Transverse colon (tissue), 4 donors: ENCODE measurements at regions not wholly inside any gene's neighbourhood (a gene's known extent, or its start where the extent isn't known, plus 50 kb on each side); places are given as distances from the start of the nearest gene placed in this dataset.

Experiments used
- DNase-seq: peaks from one replicate; pipeline ENCODE4 v3.0.0-alpha.2; 2019
- H3K27ac ChIP-seq, 4 donors: fragments of 200-600 bp; sonication (generic); 2 replicates each; pipeline ENCODE4 v1.5.1; 2016 to 2018; ENCODE audit warnings: inconsistent platforms in 4 of 4
- H3K27me3 ChIP-seq: fragments of 200-600 bp; sonication (generic); 2 replicates; pipeline ENCODE4 v1.5.1; 2017; ENCODE audit warnings: inconsistent platforms
- H3K36me3 ChIP-seq, 4 donors: fragments of 200-600 bp; sonication (generic); 2 replicates each; pipeline ENCODE4 v1.5.1; 2017 to 2019; ENCODE audit warnings: inconsistent platforms in 4 of 4
- H3K4me1 ChIP-seq, 4 donors: fragments of 200-600 bp; sonication (generic); 2 replicates each; pipeline ENCODE4 v1.5.1; 2017 to 2020; ENCODE audit warnings: inconsistent platforms in 4 of 4
- H3K4me3 ChIP-seq, 4 donors: fragments of 200-600 bp; sonication (generic); 1 replicate in 1 of 4; 2 replicates in 3 of 4; pipeline versions ENCODE4 v1.5.1 to v1.6.1; 2017 to 2019; ENCODE audit warnings: inconsistent platforms in 4 of 4
- H3K9me3 ChIP-seq, 2 donors: fragments of 200-600 bp; sonication (generic); 2 replicates each; pipeline ENCODE4 v1.5.1; 2017 to 2019; ENCODE audit warnings: inconsistent platforms in 2 of 2
- CTCF ChIP-seq, 5 experiments: fragments of 200-600 bp in 3 of 5; fragments of 450-650 bp in 2 of 5; sonication (generic) in 3 of 5; IDR thresholded peaks; 1 replicate in 2 of 5; 2 replicates in 3 of 5; pipeline ENCODE4 v1.5.1; 2016 to 2017; ENCODE audit warnings: antibody characterized with exemption in 5 of 5, inconsistent platforms in 3 of 5, mild to moderate bottlenecking in 2 of 5, moderate library complexity in 1 of 5
- EP300 ChIP-seq: sonication (generic); formaldehyde crosslinking; IDR thresholded peaks from one replicate; pipeline ENCODE4 v1.6.1; 2017; ENCODE audit warnings: antibody characterized with exemption, low read depth
- POLR2A ChIP-seq: fragments of 450-650 bp; IDR thresholded peaks from one replicate; pipeline ENCODE4 v1.6.1; 2016; ENCODE audit warnings: antibody characterized with exemption, mild to moderate bottlenecking, moderate library complexity
- POLR2AphosphoS5 ChIP-seq, 3 donors: sonication (generic); formaldehyde crosslinking; IDR thresholded peaks; one replicate each; pipeline ENCODE4 v1.6.1; 2016; ENCODE audit warnings: antibody characterized with exemption in 3 of 3
- WGBS, 2 donors: methylation state at CpG; one replicate each; pipeline ENCODE4 v1.1.5; 2018; ENCODE audit warnings: low coverage in 1 of 2; 5-methylcytosine and 5-hydroxymethylcytosine counted together
- in situ Hi-C, 4 donors: fragments of 200-750 bp; cut with MboI; loops; one replicate each; pipeline versions ENCODE4 v1.15.0 to v1.15.1; 2017; ENCODE audit warnings: low sequenced_read_pairs in 3 of 4, low pct_ligation_motif_present in 1 of 4, low pct_unique_long_range_greater_than_20kb in 1 of 4
- intact Hi-C: fragments of 100-400 bp; cut with DNase I; formaldehyde crosslinking; loops from one replicate; pipeline ENCODE4 v1.15.1; 2023; ENCODE audit warnings: low total_unique reads

GRCh38 chr20:40758790-40759189 lies 69.8 kb upstream of the MAFB start:
- H3K9me3 ChIP-seq, result no peaks in the 10 kb centered on the region
- intact Hi-C loops, result no loop called here
- no peaks in the 10 kb centered on the region for H3K27me3 ChIP-seq
- 40 to 80% methylated on average over 1 to 2 of the region's 2 CpGs for WGBS, 2 donors
- no peaks in the 10 kb centered on the region for H3K36me3 ChIP-seq
- H3K4me3 ChIP-seq, result no peak overlapping the region
- TF ChIP-seq POLR2A (no peak), POLR2AphosphoS5 (IDR thresholded peaks at IDR 0.05) (no peak), EP300 (no peak), CTCF (IDR thresholded peaks at IDR 0.05) (no peak)
- in situ Hi-C loops, result no loop called here
- no peak overlapping the region for H3K27ac ChIP-seq
- no peak for DNase-seq
- H3K4me1 ChIP-seq, result peaks cover 0 to 5% (median 0%) of the 10 kb centered on the region in 4 donors

DNA sequence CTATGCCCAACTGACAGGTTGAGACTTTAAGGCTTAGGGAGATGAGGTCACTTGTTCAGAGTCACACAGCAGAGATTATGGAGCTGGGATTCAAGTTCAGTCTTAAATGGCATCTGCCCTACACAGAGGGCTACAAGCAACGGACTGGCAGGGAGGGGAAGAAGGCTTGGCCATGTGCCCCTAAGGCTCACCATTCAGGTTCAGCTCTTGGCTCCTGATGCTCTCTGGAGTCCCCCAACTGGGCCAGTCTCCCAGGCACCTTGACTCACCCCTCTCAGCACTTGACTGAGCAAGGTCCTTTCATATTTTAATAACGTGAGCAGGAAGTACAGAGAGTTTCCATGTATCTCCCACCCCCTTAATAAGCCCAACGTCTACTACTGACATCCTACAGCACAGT lies 71.4 kb upstream of the MAFB start:
- intact Hi-C loops, result no loop called here
- no peaks in the 10 kb centered on the region for H3K27me3 ChIP-seq
- DNase-seq, result no peak
- no peaks in the 10 kb centered on the region for H3K36me3 ChIP-seq
- H3K4me1 ChIP-seq, result no peaks in the 10 kb centered on the region
- in situ Hi-C loops, result no loop called here
- WGBS, 2 donors, result 50 to 51% methylated on average over 1 to 3 of the region's 3 CpGs
- no peak overlapping the region for H3K27ac ChIP-seq
- no peaks in the 10 kb centered on the region for H3K9me3 ChIP-seq
- no peak overlapping the region for H3K4me3 ChIP-seq
- TF ChIP-seq POLR2AphosphoS5 (IDR thresholded peaks at IDR 0.05) (no peak), POLR2A (no peak), CTCF (IDR thresholded peaks at IDR 0.05) (no peak), EP300 (no peak)

DNA sequence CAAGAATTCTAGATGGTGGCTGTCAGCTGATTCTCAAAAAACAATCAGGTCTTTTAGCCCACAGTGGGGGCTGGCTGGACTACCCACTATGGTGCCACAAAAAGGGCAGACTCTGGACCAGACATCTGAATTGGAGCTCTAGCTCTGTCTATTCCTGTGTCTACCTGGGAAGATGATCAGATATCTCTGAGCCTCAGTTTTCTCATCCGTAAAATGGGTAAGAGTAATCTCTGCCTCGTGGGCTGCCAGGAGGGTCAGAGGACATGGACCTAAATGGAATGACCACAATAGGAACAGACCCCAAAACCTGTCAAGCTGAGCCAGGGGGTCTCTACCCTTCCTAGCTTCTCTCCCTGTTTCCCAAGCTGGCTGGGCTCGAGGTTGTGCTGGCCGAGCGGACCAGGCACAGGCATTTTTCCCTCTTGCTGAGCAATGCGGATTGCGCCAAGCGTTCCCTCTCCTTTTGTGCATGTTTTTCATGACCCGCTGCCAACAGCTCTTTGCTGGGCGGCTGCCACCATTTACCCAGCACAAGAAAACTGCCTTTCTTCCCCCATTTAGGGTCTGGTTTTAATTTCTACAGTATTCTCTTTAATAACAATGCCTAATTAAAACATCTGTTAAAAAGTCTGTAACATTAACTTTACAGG lies 74.7 kb upstream of the MAFB start:
- no peaks in the 10 kb centered on the region for H3K27me3 ChIP-seq
- in situ Hi-C loops, result no loop called here
- TF ChIP-seq CTCF (IDR thresholded peaks at IDR 0.05) (no peak), POLR2A (no peak), POLR2AphosphoS5 (IDR thresholded peaks at IDR 0.05) (no peak), EP300 (no peak)
- 84 to 91% methylated on average over 7 to 10 of the region's 10 CpGs for WGBS, 2 donors
- H3K36me3 ChIP-seq, result no peaks in the 10 kb centered on the region
- H3K9me3 ChIP-seq, result no peaks in the 10 kb centered on the region
- DNase-seq, result no peak
- H3K4me1 ChIP-seq, result no peaks in the 10 kb centered on the region
- intact Hi-C loops, result no loop called here
- no peak overlapping the region for H3K4me3 ChIP-seq
- no peak overlapping the region for H3K27ac ChIP-seq

- Histone ChIP-seq H3K4me1 (no peaks in the 10 kb centered on the region), H3K27ac (no peak overlapping the region), H3K27me3 (no peaks in the 10 kb centered on the region), H3K4me3 (no peak overlapping the region), H3K36me3 (no peaks in the 10 kb centered on the region), H3K9me3 (no peaks in the 10 kb centered on the region)
- TF ChIP-seq CTCF (IDR thresholded peaks at IDR 0.05), result no peak
- no peak for TF ChIP-seq POLR2A
- no peak for TF ChIP-seq POLR2AphosphoS5 (IDR thresholded peaks at IDR 0.05)
- TF ChIP-seq EP300, result no peak
- no peak for DNase-seq
- in situ Hi-C loops (no loop called here), intact Hi-C loops (no loop called here)
- WGBS, 2 donors, result 77 to 93% methylated on average over 2 to 4 of the region's 4 CpGs
These were observed 76.9 kb upstream of the MAFB start for GRCh38 chr20:40765814-40766480.
